ENCODE measurements at regions not wholly inside any gene's neighbourhood (a gene's known extent, or its start where the extent isn't known, plus 50 kb on each side); places are given as distances from the start of the nearest gene placed in this dataset.

- no peak for TF ChIP-seq DNMT1 (CRISPR knock-in tag; IDR thresholded peaks at IDR 0.05)
- no peak for TF ChIP-seq SRSF9 (IDR thresholded peaks at IDR 0.05; ENCODE audit: borderline replicate concordance, insufficient read depth, low read depth, low read length, poor library complexity, severe bottlenecking)
- TF ChIP-seq ZNF543 (CRISPR knock-in tag; IDR thresholded peaks at IDR 0.05) = peak; percentile 86
- no peak for TF ChIP-seq ATRX (CRISPR knock-in tag; IDR thresholded peaks at IDR 0.05; ENCODE audit: borderline replicate concordance)
- no peak for TF ChIP-seq SNRNP70 (IDR thresholded peaks at IDR 0.05; ENCODE audit: low read depth, low read length)
- TF ChIP-seq SAFB2 (CRISPR knock-in tag; IDR thresholded peaks at IDR 0.05; ENCODE audit: borderline replicate concordance, low read depth) = no peak
- TF ChIP-seq MIXL1 (CRISPR knock-in tag; IDR thresholded peaks at IDR 0.05) = no peak
- no peak; the same call in 1 of the 2 replicates for TF ChIP-seq SIX4 (CRISPR knock-in tag; IDR thresholded peaks at IDR 0.05)
- 0 out of 2 replicates have a peak, but pooled peaks have one; percentile 10 for TF ChIP-seq MYPOP (CRISPR knock-in tag; IDR thresholded peaks at IDR 0.05)
- TF ChIP-seq BRF2 (CRISPR knock-in tag; IDR thresholded peaks at IDR 0.05) = no peak
- no peak for TF ChIP-seq SP4 (CRISPR knock-in tag; IDR thresholded peaks at IDR 0.05)
- TF ChIP-seq ZBTB7B (CRISPR knock-in tag; IDR thresholded peaks at IDR 0.05) = no peak; the same call in 1 of the 2 replicates
- 0 out of 2 replicates have a peak, but pooled peaks have one; percentile 44 for TF ChIP-seq ZNF34 (CRISPR knock-in tag; IDR thresholded peaks at IDR 0.05; ENCODE audit: borderline replicate concordance)
- TF ChIP-seq HNRNPL (IDR thresholded peaks at IDR 0.05; ENCODE audit: low read depth, low read length) = peak; percentile 61; the same call in 1 of the 2 replicates
- no peak for TF ChIP-seq PAF1 (CRISPR knock-in tag; IDR thresholded peaks at IDR 0.05)
- TF ChIP-seq ZNF501 (CRISPR knock-in tag; IDR thresholded peaks at IDR 0.05) = 0 out of 2 replicates have a peak, but pooled peaks have one; percentile 5
- 0 out of 2 replicates have a peak, but pooled peaks have one; percentile 6 for TF ChIP-seq ZNF782 (CRISPR knock-in tag; IDR thresholded peaks at IDR 0.05; ENCODE audit: borderline replicate concordance)
- TF ChIP-seq ARNTL (CRISPR knock-in tag; IDR thresholded peaks at IDR 0.05) = peak; percentile 42; the same call in 1 of the 2 replicates
- no peak for TF ChIP-seq ZFP36 (IDR thresholded peaks at IDR 0.05; ENCODE audit: borderline replicate concordance, low read depth, low read length, partially characterized antibody)
- TF ChIP-seq TCF7 (IDR thresholded peaks at IDR 0.05; ENCODE audit: low read depth) = no peak
- no peak for TF ChIP-seq ZNF792 (CRISPR knock-in tag; IDR thresholded peaks at IDR 0.05)
- no peak for TF ChIP-seq EEA1 (CRISPR knock-in tag; IDR thresholded peaks at IDR 0.05; ENCODE audit: borderline replicate concordance)
- TF ChIP-seq WIZ (CRISPR knock-in tag; IDR thresholded peaks at IDR 0.05) = no peak
- no peak for TF ChIP-seq ZBTB34 (CRISPR knock-in tag; IDR thresholded peaks at IDR 0.05)
- no peak for TF ChIP-seq FOXC1 (CRISPR knock-in tag; IDR thresholded peaks at IDR 0.05; ENCODE audit: borderline replicate concordance)
- TF ChIP-seq ZNF326 (CRISPR knock-in tag; IDR thresholded peaks at IDR 0.05; ENCODE audit: borderline replicate concordance) = no peak
These were observed 129.6 kb upstream of the SLC1A4 start (continued) for GRCh38 chr2:64859312-64860212.

All from HepG2 (cell line).